Fibroblast of peridontal ligament (primary cell): ENCODE measurements at regions not wholly inside any gene's neighbourhood (a gene's known extent, or its start where the extent isn't known, plus 50 kb on each side); places are given as distances from the start of the nearest gene placed in this dataset.

Experiments used
- DNase-seq: peaks from one replicate; pipeline ENCODE4 v3.0.0-alpha.2; 2010; ENCODE audit errors: extremely low read depth

DNA sequence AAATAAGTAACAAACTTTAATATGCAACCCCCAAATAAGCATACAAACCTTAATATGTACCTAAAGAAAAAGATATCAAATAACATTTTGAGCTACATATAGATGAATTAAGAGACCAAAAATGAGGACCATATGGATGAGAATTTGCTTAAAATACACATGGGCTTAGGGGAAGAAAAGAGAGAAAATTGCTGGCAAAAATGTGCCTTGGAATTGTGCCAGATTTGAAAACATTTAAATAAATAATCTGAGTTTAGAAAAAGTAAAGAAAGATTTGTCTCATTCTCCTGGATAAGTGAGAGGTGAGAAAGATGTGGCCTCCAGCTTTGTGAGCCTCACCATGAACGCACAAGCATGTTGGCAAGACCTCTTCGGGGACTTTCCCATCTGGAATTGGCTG, 372.6 kb downstream of the SOX11 start:
- no peak for DNase-seq

DNA sequence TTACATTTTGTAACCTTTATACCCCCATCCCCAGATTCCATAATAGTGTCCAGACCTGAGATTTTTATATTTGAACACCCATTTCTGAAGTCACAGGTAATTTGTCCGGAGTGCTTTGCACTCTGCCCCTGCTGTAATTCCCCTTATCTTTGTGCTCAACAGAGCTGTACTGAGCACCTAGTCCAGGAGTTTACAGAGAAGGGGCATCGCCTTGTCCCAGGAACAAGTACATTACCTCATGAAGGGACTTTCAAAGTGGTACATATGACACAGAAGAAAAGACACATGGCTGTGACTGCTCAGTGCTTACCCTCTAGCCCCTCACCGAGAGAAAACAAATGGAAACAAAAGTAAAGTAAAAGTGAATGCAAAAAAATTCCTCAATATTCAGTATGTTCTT, 373.5 kb downstream of the SOX11 start:
- DNase-seq, result no peak

DNA sequence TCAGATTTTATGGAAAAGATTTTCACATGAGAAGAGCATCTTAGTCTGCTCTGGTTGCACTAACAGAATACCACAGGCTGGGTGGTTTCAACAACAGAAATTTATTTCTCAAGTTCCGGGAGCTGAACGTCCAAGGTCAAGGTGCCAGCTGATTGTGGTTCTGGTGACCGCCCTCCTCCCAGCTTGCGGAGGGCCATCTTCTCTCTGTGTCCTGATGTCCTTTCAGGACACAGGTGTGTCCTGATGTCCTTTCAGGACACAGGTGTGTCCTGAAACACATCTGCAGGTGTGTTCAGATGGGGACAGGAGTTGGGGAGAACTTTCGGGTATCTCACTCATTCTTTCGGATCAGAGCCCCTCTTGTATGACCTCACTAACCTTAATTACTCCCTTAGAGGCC, 374.9 kb downstream of the SOX11 start:
- no peak for DNase-seq

DNA sequence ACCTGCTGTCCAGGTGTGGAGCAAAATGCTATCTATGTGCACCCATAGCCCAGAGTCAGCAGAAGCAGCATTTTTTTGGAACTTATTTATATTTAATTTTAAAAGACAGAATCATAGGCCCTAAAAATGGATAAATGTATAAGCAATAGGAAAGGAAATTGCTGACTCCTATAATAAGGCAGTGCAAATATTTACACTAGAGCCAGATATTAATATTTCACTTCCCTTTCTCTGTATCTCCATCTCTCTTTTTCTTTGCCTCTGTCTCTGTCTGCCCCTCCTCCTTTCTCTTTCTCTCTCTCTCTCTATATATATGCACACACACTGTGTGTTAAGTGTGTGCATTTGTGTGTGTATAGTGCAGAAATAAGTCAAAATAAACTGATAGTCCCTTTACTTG, 375.6 kb downstream of the SOX11 start:
- DNase-seq, result no peak

DNA sequence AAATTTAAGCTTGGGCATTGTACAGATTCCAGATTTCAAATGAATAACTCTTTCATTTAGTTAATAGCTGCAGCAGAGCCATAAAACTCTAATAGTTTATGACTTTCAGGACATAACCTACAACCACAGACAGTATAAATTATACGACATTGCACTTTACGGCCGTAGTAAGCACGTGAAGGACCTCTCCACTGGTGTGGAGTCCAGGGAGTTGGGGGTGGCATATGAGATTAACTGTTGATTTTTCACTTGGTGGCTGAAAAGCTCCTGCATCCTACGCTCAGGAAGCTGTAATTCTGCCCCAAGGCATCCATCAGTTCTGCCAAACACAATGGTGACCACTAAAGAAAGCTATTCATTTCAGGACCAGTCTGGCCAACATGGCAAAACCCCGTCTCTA, 376.2 kb downstream of the SOX11 start:
- no peak for DNase-seq

DNA sequence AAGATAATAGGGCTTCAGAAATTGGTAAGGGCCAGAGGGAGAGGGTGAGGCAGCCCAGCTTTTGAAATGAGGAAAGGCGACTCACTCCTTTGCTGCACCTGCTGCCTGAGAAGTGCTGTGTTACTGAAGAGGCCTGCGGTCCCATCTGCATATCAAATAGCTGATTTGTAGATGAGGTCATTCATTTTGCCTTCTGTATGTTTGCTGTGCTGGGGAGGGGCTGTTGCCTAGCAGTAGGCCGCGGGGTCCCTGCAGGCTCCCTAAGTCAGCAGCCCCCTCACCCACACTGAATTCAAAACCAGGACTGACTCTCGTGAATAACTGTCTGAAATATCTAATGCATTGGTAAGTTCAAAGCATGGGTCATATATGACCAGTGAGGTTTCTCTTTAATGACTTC, 377.2 kb downstream of the SOX11 start:
- DNase-seq, result no peak

DNA sequence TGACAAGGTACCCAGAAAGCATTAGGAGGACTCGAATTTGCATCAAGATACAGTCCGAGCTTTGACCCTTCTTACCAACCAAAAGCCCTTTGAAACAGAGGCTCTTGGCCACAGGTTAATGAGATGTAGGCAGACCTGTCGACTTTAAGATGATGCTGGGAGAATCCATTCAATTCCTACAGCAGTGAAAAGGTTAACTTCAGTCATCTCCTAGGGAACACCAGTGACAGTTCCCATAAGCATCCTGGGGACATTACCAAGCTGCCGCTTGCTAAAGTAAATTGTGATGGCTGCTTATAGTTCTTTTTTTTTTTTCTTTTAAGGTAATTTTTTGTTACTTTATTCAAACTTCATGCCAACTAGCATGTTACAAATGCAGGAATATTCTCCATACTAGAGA, 379.3 kb downstream of the SOX11 start:
- DNase-seq, result no peak

DNA sequence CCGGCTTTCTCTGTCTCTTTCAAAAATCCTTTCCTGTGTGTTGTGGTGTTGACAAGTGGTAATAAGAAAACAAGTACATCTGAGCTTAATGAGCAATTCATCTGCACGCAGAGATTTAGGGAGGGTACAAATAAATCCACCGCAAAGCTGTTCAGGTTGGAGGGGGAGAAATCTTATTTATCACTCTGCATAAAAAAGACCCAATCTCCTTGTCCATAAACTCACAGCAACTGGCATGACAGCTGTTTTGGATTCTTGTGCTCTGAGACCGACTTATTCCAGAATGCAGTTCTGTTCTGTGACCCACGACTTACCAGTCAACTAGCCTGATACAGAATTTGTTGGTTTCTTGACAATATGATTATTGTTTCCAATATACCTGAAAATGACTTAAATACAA, 380.1 kb downstream of the SOX11 start:
- no peak for DNase-seq

DNA sequence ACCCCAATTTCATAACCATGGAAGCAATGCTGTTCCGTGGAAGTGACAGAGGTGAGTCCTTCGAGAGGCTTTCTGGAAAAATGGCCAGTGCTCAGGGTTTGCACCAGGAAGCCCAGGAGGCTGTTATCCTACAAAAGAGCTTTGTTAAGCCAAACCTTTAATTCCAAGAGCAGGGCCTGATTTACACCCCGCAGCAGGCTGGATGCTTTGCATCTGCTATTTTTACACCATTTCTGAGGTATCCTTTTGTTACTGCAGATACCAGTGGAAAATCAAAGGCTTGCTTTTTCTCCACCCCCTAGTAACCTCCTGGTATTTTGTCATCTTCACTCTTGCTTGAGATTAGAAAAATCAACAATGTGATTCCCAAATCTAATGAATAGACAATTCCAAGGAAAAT, 380.6 kb downstream of the SOX11 start:
- no peak for DNase-seq

DNA sequence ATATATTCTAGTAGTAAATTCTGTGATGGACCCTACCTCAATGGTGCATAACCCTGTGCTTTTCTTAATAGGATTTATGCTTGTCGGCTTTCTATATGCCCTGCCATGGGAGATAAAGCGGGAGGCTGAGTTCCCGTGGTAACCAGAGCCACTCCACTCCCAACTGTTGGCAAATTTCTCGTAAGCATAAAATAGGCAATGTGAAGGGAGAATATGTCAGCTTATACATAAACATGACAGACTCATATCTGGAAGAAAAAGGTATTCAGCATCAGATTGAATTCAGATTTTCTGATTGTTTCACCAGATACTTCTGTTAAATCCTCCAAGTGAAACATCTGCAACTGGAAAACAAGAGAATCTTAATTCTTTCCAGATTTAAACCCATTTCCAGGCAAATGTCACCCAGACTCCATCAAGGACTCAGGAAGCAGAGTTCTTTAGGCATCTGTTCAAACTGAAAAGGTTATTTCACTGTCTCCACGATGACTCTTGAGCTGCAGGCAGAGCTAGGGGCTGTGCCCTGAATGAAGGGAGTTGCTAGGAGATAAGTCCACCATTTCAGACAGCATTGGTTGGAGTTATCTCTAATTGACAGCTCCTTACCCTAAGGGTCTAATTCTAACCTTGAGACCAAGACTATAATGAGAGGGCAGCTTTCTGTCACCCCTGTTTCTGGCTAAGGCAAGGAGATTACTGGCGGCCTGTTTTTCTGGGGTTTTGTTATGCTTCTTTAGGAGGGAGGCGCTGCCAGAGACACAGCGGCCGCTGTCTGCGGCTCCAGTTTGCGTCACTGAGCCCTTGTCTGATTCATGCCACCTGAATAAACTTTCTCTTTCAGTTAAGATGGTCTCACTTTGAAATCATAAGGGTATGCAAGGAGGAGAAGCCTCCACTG, 381.3 kb downstream of the SOX11 start:
- no peak for DNase-seq

DNA sequence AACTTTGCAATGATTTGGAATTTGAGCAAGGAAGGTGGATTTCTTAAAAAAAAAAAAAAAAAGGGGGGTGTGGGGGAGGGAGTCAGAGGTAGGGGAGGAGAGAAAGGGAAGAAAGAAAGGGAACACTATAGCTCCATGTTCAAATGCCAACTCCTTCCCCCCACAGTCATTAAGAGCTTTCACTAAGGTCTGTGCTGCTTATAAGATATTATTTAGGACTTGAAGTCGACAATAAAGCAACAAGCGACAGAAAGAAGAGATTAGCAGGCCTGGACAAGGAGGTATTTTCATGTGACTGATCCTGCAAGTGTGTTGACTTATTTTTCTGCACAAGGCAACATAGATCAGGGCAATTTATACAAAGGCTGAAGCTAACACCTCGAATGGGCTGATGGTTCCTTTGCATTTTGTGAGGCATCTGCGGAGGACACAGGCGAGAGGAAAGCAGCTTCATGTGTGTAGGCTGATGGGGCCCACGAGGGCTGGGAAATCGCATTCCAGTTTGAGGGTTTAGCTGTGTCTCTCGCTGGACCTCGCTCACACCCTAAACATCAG, 382.0 kb downstream of the SOX11 start:
- DNase-seq, result no peak

DNA sequence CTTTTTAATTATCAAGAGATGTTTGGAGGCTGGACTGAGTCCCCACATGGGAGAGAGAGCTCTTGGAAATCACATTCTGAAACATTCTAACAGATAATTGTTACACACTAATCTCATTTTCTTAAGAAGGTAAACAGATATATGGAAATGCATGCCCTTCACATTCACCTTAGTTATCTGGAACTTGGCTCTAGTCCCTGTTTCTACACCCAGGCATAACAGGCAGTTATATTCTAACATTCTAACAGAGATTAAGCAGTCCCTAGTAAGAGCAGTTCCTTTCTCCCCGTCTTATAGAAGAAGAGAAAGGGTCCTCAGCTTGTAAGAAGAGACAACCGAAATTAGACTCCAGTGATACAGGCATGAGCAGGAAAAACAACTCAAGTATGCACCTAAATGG, 385.4 kb downstream of the SOX11 start:
- DNase-seq, result no peak

DNA sequence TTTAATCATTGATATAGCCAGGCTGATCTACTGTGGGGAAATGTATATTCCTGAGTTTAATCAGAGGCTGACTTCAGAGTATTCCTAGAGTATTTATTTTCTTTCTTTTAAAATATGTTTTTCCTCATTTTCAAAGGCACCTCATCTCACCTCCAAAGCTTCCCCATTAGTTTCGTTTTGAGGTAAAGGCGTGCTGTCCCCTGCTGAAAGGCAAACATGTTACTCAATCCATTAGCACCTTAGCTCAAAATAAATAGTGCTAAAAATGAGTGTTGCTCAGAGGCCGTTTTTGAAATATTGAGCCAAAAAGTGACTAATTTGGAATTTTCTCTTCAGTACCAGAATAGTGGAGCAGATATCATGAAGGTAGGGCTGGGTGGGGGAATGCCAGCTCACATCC, 386.2 kb downstream of the SOX11 start:
- DNase-seq, result no peak

DNA sequence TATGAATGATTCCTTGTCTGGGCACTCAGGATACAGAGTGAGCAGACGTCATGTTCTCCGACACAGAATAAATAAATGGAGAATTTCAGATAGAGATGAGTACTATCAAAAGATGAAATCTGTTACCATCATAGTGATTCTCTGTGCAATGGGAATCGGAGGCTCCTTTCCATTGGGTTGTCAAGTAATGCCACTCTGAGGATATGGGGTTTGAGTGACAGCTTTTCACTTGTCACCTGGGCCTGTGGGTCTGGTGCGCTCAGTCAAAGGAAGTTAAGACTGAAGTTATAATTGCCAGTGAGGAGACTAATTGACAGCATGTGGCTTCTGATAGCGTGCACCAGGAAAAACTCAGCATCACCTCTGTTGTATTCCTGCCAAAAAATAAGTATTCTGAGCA, 387.2 kb downstream of the SOX11 start:
- no peak for DNase-seq

DNA sequence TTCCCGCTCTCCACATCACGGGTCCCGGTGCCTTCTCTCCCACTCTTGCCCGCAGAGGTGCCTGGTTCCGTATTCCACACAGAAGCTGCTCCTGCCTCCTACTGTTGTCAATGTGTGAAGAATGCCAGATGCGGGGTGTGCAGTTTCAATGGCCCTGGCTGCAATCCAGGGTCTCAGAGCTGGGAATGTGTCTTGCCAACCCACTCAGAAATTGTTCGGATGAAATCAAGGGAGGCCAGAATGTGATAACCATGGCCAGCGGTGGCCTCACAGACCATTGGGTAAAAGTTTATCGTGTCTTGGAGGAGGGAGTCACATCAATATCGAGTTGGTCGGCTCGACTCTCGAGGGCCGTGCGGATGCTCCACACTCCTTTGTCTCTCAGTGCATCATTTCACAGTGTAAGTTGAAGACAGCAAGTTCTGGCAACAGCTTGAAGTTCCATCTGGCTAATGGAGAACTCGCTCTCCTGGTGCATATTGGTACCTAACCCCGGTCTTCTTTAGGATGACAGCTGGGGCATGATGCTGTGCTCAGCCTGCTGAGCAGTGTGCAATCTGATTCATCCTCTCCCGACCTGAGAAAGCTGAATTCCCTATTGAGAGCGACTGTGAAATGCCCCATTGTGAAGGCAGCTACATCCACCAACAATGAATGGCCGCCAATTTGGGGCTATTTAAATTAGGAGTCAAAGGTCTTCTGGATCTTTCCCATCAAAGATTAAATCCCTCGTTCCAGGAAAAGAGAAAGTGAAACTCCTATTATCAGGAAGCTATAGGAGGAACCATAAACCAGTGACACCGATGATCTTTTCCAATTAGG, 389.0 kb downstream of the SOX11 start:
- DNase-seq, result no peak

DNA sequence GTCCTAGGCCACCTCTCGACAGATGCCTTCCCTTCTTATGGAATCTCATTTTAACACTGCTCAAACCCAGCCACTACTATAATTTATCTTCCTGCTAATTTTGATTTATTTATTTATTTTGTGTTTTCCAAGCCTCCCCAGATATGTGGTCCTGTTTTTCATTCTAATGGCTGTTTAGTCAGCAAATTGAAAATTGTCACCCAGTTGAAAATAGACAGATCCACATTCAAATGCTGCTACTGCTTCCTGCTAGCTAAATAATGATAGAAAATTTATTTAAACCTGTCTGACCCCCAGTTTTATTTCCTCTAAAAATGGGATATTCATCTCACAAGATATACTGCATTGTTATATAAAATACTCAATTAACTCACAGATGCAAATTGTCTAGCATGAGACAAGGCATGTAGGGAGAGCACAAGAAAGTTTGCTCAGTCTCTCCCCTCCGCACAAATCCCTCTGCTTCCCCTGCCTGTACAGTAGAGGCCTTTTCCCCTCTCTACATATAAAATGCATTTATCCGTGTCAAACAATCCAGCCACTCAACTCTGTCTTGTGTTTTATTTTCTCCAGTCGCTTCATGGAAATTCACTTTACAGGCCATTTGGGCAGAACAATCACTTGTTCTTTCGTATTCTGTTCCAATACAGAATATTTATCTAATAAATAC, 389.9 kb downstream of the SOX11 start:
- DNase-seq, result no peak

DNA sequence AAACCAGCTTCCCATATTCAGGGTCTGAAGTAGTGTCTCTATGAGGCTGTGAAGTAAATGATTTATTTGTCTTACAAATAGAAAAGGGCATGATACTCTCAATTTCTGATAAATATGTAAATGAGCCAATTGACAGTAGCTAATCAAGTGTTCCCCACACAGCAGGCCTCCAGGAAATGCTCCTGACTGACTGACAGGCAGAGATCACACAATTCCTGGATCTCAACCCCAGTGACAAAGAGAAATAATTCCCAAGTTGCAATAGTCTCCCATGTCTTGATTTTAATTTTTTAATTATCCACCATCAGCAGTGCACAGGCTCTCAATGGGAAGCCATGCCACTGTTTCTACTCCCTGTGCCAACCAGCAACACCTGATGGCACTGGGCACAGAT, 390.4 kb downstream of the SOX11 start:
- DNase-seq, result no peak

DNA sequence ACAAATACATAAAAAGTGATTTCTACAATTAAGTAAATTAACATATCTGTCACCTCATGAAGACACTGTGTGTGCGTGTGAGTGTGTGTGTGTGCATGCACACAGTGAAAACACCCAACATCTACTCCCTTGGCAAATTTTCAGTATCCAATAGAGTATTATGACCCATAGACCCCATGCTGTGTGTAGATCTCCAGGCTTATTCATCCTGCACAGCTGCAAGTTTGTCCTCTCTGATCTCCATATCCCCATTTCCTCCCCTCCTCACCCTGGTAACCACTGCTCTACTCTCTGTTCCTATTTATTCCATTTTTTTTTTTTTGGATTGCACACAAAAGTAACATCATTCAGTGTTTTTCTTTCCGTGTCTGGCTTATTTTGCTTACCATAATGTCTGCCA, 391.0 kb downstream of the SOX11 start:
- DNase-seq, result no peak

DNA sequence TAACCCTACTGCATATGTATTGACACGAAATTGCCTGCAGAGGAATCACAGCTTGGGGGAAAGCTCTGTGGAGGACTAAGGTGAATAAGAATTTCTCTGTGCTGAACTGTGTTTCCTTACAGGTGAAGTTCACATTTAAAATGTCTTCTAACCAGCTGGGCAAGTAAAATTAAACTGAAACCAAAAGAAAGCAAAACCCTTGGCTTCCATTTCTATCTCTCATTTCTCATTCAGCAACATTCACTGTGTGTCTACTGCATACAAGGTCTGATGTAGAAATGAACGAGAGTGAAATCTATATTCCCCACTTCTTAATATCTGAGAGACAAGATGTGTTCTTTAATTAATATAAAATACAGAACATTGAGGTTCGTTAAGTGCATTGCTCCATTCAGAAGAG, 397.3 kb downstream of the SOX11 start:
- DNase-seq, result no peak

DNA sequence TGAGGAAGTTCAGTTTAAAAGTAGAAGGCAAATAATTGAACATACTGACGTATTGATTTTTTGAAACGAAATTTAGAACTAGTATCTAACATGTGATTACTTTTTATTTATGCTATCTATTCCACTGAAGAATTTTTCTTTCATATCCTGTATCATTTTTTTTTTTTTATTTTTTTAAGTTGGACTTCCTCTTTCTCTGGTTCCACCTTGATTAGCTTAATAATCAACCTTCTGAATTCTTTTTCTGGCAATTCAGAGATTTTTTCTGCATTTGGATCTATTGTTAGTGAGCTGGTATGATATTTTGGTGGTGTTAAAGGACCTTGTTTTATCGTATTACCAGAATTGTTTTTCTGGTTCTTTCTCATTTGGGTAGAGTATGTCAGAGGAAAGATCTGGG, 411.2 kb downstream of the SOX11 start:
- no peak for DNase-seq

DNA sequence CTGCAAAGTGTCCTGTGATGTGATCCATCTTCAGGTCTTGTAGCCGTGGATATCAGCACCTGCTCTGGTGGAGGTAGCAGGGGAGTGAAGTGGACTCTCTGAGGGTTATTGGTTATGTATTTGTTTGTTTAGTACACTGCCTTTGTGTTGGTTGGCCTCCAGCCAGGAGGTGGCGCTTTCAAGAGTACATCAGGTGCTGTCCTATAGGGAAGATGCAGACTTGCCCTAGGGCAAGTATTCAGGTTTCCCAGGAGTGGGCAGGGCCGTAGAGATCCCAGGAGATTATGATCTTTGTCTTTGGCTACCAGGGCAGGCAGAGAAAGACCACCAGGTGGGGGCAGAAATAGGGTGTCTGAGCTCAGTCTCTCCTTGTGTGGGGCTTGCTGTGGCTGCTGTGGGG, 411.8 kb downstream of the SOX11 start:
- DNase-seq, result no peak

DNA sequence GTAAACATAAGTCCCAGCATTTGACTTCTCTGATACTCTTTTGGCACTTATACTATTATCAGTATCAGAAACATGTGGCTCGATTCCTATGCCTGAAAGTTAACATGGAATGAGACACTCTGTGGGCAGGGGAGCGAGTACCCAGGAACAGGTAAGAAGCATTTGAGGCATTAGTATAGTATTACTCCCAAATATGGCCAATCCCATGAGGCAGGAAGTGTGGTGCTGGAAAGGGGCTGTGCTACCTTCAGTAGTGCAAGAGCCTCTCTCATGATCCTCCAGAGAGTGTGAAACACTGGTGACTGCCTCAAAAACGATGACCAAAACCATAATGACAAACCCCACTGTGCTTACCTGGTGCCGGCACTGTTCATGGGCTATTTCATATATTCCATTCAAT, 415.1 kb downstream of the SOX11 start:
- DNase-seq, result no peak
